Spleen (tissue), 11 donors: ENCODE measurements at regions not wholly inside any gene's neighbourhood (a gene's known extent, or its start where the extent isn't known, plus 50 kb on each side); places are given as distances from the start of the nearest gene placed in this dataset.

Source experiments
- DNase-seq: peaks from one replicate; pipeline ENCODE4 v3.0.0-alpha.2; 2020
- H3K27ac ChIP-seq, 8 donors: fragments of 200-600 bp; sonication (generic) in 7 of 8; 1 replicate in 4 of 8; 2 replicates in 4 of 8; pipeline versions ENCODE4 v1.5.0 to v1.8.0; 2016 to 2021; ENCODE audit warnings: inconsistent platforms in 4 of 8, mild to moderate bottlenecking in 4 of 8, moderate library complexity in 1 of 8
- H3K27me3 ChIP-seq, 7 donors: fragments of 200-600 bp; sonication (generic) in 6 of 7; replicated peaks in 1 of 7; 1 replicate in 4 of 7; 2 replicates in 3 of 7; pipeline versions ENCODE4 v1.5.0 to v1.8.0; 2016 to 2021; ENCODE audit warnings: inconsistent platforms in 3 of 7, mild to moderate bottlenecking in 1 of 7
- H3K36me3 ChIP-seq, 6 donors: fragments of 200-600 bp; sonication (generic) in 5 of 6; 1 replicate in 4 of 6; 2 replicates in 2 of 6; pipeline versions ENCODE4 v1.5.0 to v1.8.0; 2016 to 2021; ENCODE audit warnings: inconsistent platforms in 2 of 6
- H3K4me1 ChIP-seq, 6 donors: fragments of 200-600 bp; sonication (generic) in 5 of 6; 1 replicate in 3 of 6; 2 replicates in 3 of 6; pipeline versions ENCODE4 v1.5.0 to v1.8.0; 2016 to 2021; ENCODE audit warnings: inconsistent platforms in 3 of 6
- H3K4me3 ChIP-seq, 8 donors: fragments of 200-600 bp; sonication (generic) in 7 of 8; 1 replicate in 4 of 8; 2 replicates in 4 of 8; pipeline versions ENCODE4 v1.5.0 to v1.8.0; 2016 to 2021; ENCODE audit warnings: inconsistent platforms in 4 of 8, mild to moderate bottlenecking in 4 of 8, moderate library complexity in 2 of 8
- H3K9me3 ChIP-seq, 8 donors: fragments of 200-600 bp; sonication (generic) in 7 of 8; 1 replicate in 4 of 8; 2 replicates in 4 of 8; pipeline versions ENCODE4 v1.5.0 to v1.8.0; 2016 to 2021; ENCODE audit warnings: inconsistent platforms in 4 of 8
- CTCF ChIP-seq, 11 experiments: fragments of 200-600 bp in 7 of 11; fragments of 450-650 bp in 4 of 11; sonication (generic) in 4 of 11; IDR thresholded peaks in 8 of 11; conservative IDR thresholded peaks in 3 of 11; 1 replicate in 7 of 11; 2 replicates in 4 of 11; pipeline versions ENCODE4 v1.4.0 to v1.8.0; 2016 to 2021; ENCODE audit warnings: antibody characterized with exemption in 11 of 11, inconsistent platforms in 4 of 11, mild to moderate bottlenecking in 1 of 11
- POLR2A ChIP-seq, 3 donors: fragments of 450-650 bp; IDR thresholded peaks; one replicate each; pipeline ENCODE4 v1.5.1; 2017; ENCODE audit warnings: antibody characterized with exemption in 3 of 3, mild to moderate bottlenecking in 1 of 3
- POLR2AphosphoS5 ChIP-seq, 3 donors: sonication (generic); formaldehyde crosslinking; IDR thresholded peaks; one replicate each; pipeline ENCODE4 v1.5.1; 2017; ENCODE audit warnings: antibody characterized with exemption in 3 of 3
- WGBS, 5 donors: extraction: QIAGEN DNeasy Blood & Tissue Kit in 3 of 5; methylation state at CpG; one replicate each; pipeline versions ENCODE4 v1.1.5 to v1.1.7; 2013 to 2018; 5-methylcytosine and 5-hydroxymethylcytosine counted together
- intact Hi-C: fragments of 100-400 bp; cut with DNase I; formaldehyde crosslinking; loops from one replicate; pipeline ENCODE4 v1.15.0; 2023; ENCODE audit warnings: low total_unique reads
- donor health status: healthy with polysubstance abuse.
- donor health status: DM: no; HTN: no; CAD: no; lungs with moderate emphysema.
- donor health status: DM: no; HTN: no; CAD: no.
- donor health status: Bipolar disorder and iron deficiency.
- donor health status: healthy.
- donor health status: DM: no; HTN: no; CAD: no.
- donor health status: DM: yes; HTN: yes; CAD: no.

- no peak for TF ChIP-seq POLR2A (IDR thresholded peaks at IDR 0.05)
- no peak for TF ChIP-seq POLR2AphosphoS5 (IDR thresholded peaks at IDR 0.05)
- no peak for TF ChIP-seq CTCF (IDR thresholded peaks at IDR 0.05 in 8 of 11, conservative IDR thresholded peaks at IDR 0.05 in 3 of 11)
- Histone ChIP-seq H3K4me1 (no peaks in the 10 kb centered on the region), H3K27me3 (no peaks in the 10 kb centered on the region), H3K27ac (no peak overlapping the region), H3K4me3 (no peak overlapping the region), H3K9me3 (peaks cover 0 to under 1% (median 0%) of the 10 kb centered on the region in 8 donors), H3K36me3 (no peaks in the 10 kb centered on the region)
- intact Hi-C loops: no loop called here
- DNase-seq: no peak
- 55 to 68% (median 57%) methylated on average over 5 of the region's 5 CpGs for WGBS, 5 donors
Measured at GRCh38 chr6:18720075-18720474, 332.9 kb downstream of the RNF144B start.

- intact Hi-C loops: no loop called here
- Histone ChIP-seq H3K36me3 (no peaks in the 10 kb centered on the region), H3K9me3 (no peaks in the 10 kb centered on the region), H3K4me1 (no peaks in the 10 kb centered on the region), H3K27me3 (no peaks in the 10 kb centered on the region), H3K4me3 (no peak overlapping the region), H3K27ac (no peak overlapping the region)
- 79 to 88% (median 85%) methylated on average over 3 of the region's 3 CpGs for WGBS, 5 donors
- DNase-seq: no peak
- TF ChIP-seq POLR2A (IDR thresholded peaks at IDR 0.05) (no peak), POLR2AphosphoS5 (IDR thresholded peaks at IDR 0.05) (no peak), CTCF (IDR thresholded peaks at IDR 0.05 in 8 of 11, conservative IDR thresholded peaks at IDR 0.05 in 3 of 11) (no peak)
Measured at GRCh38 chr6:18724056-18724455, 336.9 kb downstream of the RNF144B start.

- Histone ChIP-seq H3K4me3 (no peak overlapping the region), H3K27me3 (no peaks in the 10 kb centered on the region), H3K4me1 (no peaks in the 10 kb centered on the region), H3K36me3 (no peaks in the 10 kb centered on the region), H3K27ac (no peak overlapping the region), H3K9me3 (no peaks in the 10 kb centered on the region)
- no peak for DNase-seq
- 78 to 92% (median 87%) methylated on average over 2 of the region's 2 CpGs for WGBS, 5 donors
- TF ChIP-seq POLR2AphosphoS5 (IDR thresholded peaks at IDR 0.05) (no peak), POLR2A (IDR thresholded peaks at IDR 0.05) (no peak), CTCF (IDR thresholded peaks at IDR 0.05 in 8 of 11, conservative IDR thresholded peaks at IDR 0.05 in 3 of 11) (no peak)
- intact Hi-C loops: no loop called here
Measured at GRCh38 chr6:18725449-18725848, 338.3 kb downstream of the RNF144B start.

- Histone ChIP-seq H3K4me3 (no peak overlapping the region), H3K4me1 (no peaks in the 10 kb centered on the region), H3K27ac (no peak overlapping the region), H3K36me3 (no peaks in the 10 kb centered on the region), H3K9me3 (peaks cover 0 to 22% (median 2%) of the 10 kb centered on the region in 8 donors), H3K27me3 (no peaks in the 10 kb centered on the region)
- no peak for TF ChIP-seq POLR2AphosphoS5 (IDR thresholded peaks at IDR 0.05)
- no peak for TF ChIP-seq CTCF (IDR thresholded peaks at IDR 0.05 in 8 of 11, conservative IDR thresholded peaks at IDR 0.05 in 3 of 11)
- TF ChIP-seq POLR2A (IDR thresholded peaks at IDR 0.05): no peak
- intact Hi-C loops: no loop called here
- no peak for DNase-seq
- 85 to 94% (median 92%) methylated on average over 1 of the region's 1 CpG for WGBS, 5 donors
Measured at GRCh38 chr6:18733921-18734550, 346.9 kb downstream of the RNF144B start.
